ENCODE measurements at regions not wholly inside any gene's neighbourhood (a gene's known extent, or its start where the extent isn't known, plus 50 kb on each side); places are given as distances from the start of the nearest gene placed in this dataset.

GRCh38 chr12:77124767-77125166 lies 59.4 kb upstream of the E2F7 start:
- DNase-seq: no peak
- Mint-ChIP-seq H3K4me3 (no peak overlapping the region), H3K27me3 (ENCODE audit: low read depth) (no peaks in the 10 kb centered on the region; the same call in 1 of the 2 replicates), H3K36me3 (ENCODE audit: insufficient read depth in 1 of 3, low read depth in 3 of 3) (no peaks in the 10 kb centered on the region), H3K27ac (no peak overlapping the region), H3K4me1 (no peaks in the 10 kb centered on the region), H3K9me3 (no peaks in the 10 kb centered on the region)
- Histone ChIP-seq H3K27ac (ENCODE audit: insufficient read length, low read depth, low read length) (no peak overlapping the region), H4K91ac (ENCODE audit: insufficient read length, low read depth, low read length) (no peak overlapping the region), H3K4ac (ENCODE audit: low read depth, low read length) (no peak overlapping the region), H2BK120ac (ENCODE audit: low read depth, low read length, poor library complexity, severe bottlenecking) (no peak overlapping the region), H2BK20ac (ENCODE audit: low read depth, low read length, poor library complexity, severe bottlenecking) (no peak overlapping the region), H3K56ac (ENCODE audit: insufficient read length, low read depth, low read length) (no peak overlapping the region), H3K14ac (ENCODE audit: insufficient read depth, low read length) (no peak overlapping the region), H3K18ac (ENCODE audit: insufficient read length, low read depth, low read length) (no peak overlapping the region), H2BK5ac (ENCODE audit: insufficient read length, low read length) (no peak overlapping the region), H3K79me2 (ENCODE audit: insufficient read depth, low read length) (no peaks in the 10 kb centered on the region), H3K23ac (ENCODE audit: insufficient read length, low read depth, low read length) (no peak overlapping the region), H2BK15ac (ENCODE audit: low read depth, low read length) (no peak overlapping the region), H4K20me1 (ENCODE audit: control insufficient read depth, insufficient read depth, insufficient read length) (no peaks in the 10 kb centered on the region), H4K8ac (replicated peaks; ENCODE audit: insufficient read length, low read depth, low read length) (no peak overlapping the region), H4K5ac (ENCODE audit: insufficient read length, low read depth, low read length) (no peak overlapping the region), H3K4me1 (ENCODE audit: insufficient read depth, low read length) (no peaks in the 10 kb centered on the region), H2AFZ (ENCODE audit: low read length) (no peak overlapping the region), H3K9me3 (ENCODE audit: control insufficient read depth, low read depth, low read length) (no peaks in the 10 kb centered on the region), H2BK12ac (ENCODE audit: insufficient read length, low read depth, low read length) (no peak overlapping the region), H3K4me2 (ENCODE audit: insufficient read depth, insufficient read length, low read length) (no peak overlapping the region), H2AK5ac (ENCODE audit: insufficient read length, low read length) (no peak overlapping the region), H3T11ph (ENCODE audit: low read length) (no peak overlapping the region), H3K79me1 (ENCODE audit: insufficient read depth, low read depth, low read length, poor library complexity, severe bottlenecking) (no peaks in the 10 kb centered on the region), H3K23me2 (ENCODE audit: insufficient read length, low read depth, low read length, poor library complexity, severe bottlenecking) (no peaks in the 10 kb centered on the region), H3K9ac (ENCODE audit: extremely low read depth, insufficient read length, low read length) (no peak overlapping the region), H3K27me3 (ENCODE audit: insufficient read depth, low read length) (no peaks in the 10 kb centered on the region)
- TF ChIP-seq CTCF (conservative IDR thresholded peaks at IDR 0.05): no peak
- WGBS (ENCODE audit: extremely low coverage, insufficient read length, low lambda C conversion rate): no CpG with 5 or more reads among the region's 2 CpGs
